ENCODE measurements at regions not wholly inside any gene's neighbourhood (a gene's known extent, or its start where the extent isn't known, plus 50 kb on each side); places are given as distances from the start of the nearest gene placed in this dataset.

DNA sequence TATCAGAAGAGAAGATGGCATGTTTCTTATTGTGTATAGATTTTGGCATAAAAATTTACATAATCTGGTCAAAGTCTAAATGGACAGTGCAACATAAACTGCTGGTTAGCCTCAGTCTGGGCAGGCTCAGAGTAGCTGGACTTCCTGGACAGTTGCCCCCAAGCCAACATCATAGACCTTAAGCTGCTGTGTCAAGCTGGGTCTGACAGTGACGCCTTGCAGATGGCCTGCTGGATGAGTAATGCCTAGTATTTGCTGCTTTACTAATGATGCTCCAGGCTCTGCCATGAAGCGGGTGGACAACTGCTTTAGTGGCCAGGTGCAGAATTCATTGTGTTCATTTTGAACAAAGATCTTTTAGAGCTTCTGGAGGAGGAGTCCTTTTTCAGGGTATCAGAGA, 603.7 kb upstream of the ZEB2 start:
- TF ChIP-seq POLR2A (IDR thresholded peaks at IDR 0.05) (no peak), CTCF (IDR thresholded peaks at IDR 0.05) (no peak)

All from uterus (tissue), 2 donors.